Retina (tissue), 1 donor: ENCODE measurements at regions not wholly inside any gene's neighbourhood (a gene's known extent, or its start where the extent isn't known, plus 50 kb on each side); places are given as distances from the start of the nearest gene placed in this dataset.

Source experiments
- DNase-seq: peaks from one replicate; pipeline ENCODE4 v3.0.0-alpha.2; 2016

- DNase-seq: no peak
These were observed 64.0 kb upstream of the CHRM3 start for GRCh38 chr1:239322369-239322768.

GRCh38 chr1:239321877-239322276 is 64.5 kb upstream of the CHRM3 start:
- no peak for DNase-seq

- no peak for DNase-seq
These were observed 68.4 kb upstream of the CHRM3 start for GRCh38 chr1:239317948-239318347.

- DNase-seq: no peak
These were observed 70.6 kb upstream of the CHRM3 start for GRCh38 chr1:239315631-239316217.

- no peak for DNase-seq
These were observed 75.0 kb upstream of the CHRM3 start for GRCh38 chr1:239311331-239311730.

- peak; percentile 25 for DNase-seq
These were observed 77.6 kb upstream of the CHRM3 start for GRCh38 chr1:239308701-239309333.

GRCh38 chr1:239307886-239308285 is 78.5 kb upstream of the CHRM3 start:
- no peak for DNase-seq

GRCh38 chr1:239306426-239306825 is 79.9 kb upstream of the CHRM3 start:
- no peak for DNase-seq

GRCh38 chr1:239303289-239303688 is 83.1 kb upstream of the CHRM3 start:
- DNase-seq: no peak

GRCh38 chr1:239302696-239303095 is 83.7 kb upstream of the CHRM3 start:
- DNase-seq: no peak

GRCh38 chr1:239301251-239301650 is 85.1 kb upstream of the CHRM3 start:
- no peak for DNase-seq

GRCh38 chr1:239297910-239298309 is 88.5 kb upstream of the CHRM3 start:
- DNase-seq: no peak

- DNase-seq: no peak
These were observed 92.8 kb upstream of the CHRM3 start for GRCh38 chr1:239293350-239294110.

GRCh38 chr1:239288820-239289554 is 97.4 kb upstream of the CHRM3 start:
- DNase-seq: no peak

- DNase-seq: no peak
These were observed 99.1 kb upstream of the CHRM3 start for GRCh38 chr1:239287296-239287695.

- no peak for DNase-seq
These were observed 103.2 kb upstream of the CHRM3 start for GRCh38 chr1:239283216-239283615.

GRCh38 chr1:239282411-239282810 is 104.0 kb upstream of the CHRM3 start:
- no peak for DNase-seq

GRCh38 chr1:239276051-239276450 is 110.3 kb upstream of the CHRM3 start:
- DNase-seq: no peak

- no peak for DNase-seq
These were observed 112.0 kb upstream of the CHRM3 start for GRCh38 chr1:239274242-239274830.

GRCh38 chr1:239270509-239270908 is 115.9 kb upstream of the CHRM3 start:
- DNase-seq: no peak

- DNase-seq: no peak
These were observed 116.7 kb upstream of the CHRM3 start for GRCh38 chr1:239269706-239270105.

GRCh38 chr1:239268941-239269340 is 117.4 kb upstream of the CHRM3 start:
- no peak for DNase-seq

- DNase-seq: no peak
These were observed 118.4 kb upstream of the CHRM3 start for GRCh38 chr1:239268007-239268406.
